ENCODE measurements at regions not wholly inside any gene's neighbourhood (a gene's known extent, or its start where the extent isn't known, plus 50 kb on each side); places are given as distances from the start of the nearest gene placed in this dataset.

DNA sequence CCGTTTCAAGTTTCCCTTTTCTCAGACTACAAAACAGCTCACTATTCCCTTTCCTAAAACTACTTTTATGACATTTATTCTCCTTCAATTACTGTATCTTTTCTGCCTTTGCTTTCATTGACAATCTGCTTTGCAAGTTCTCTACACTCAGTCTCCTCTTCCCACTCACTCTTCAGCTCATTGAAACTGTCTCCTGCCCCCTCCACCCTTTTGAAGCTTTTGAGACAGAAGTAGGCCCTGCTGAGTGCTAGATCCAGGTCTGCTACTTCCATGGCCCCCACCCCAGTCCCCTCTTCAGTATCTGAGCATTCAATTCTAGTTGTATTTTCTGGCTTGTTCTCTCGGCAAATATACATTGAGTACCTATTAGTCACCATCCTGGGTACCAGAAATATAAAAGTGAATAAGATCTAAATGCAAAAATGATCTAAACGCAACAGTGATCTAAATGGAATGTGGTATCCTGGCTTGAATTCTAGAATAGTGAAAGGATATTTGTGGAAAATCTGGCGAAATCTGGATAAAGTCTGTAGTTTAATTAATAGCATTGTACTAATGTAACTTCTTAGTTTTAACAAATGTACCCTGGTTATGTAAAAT, 58.4 kb downstream of the OR2K2 start:
- peak; percentile 54; the same call in 1 of the 2 replicates for ATAC-seq (ENCODE audit: low read depth)
- Histone ChIP-seq H4K91ac (ENCODE audit: insufficient read depth, low read depth, low read length) (no peak overlapping the region), H3K4me2 (ENCODE audit: low read depth, low read length) (no peak overlapping the region), H2BK20ac (ENCODE audit: low read depth, low read length) (0 out of 2 replicates have a peak overlapping the region, but pooled peaks have one; percentile 33), H3K9ac (ENCODE audit: low read depth, low read length) (no peak overlapping the region), H4K20me1 (ENCODE audit: insufficient read depth, low read length) (no peaks in the 10 kb centered on the region), H3K27ac (ENCODE audit: insufficient read depth, low read length) (no peak overlapping the region), H3K79me1 (ENCODE audit: low read depth in 1 of 2, low read length in 2 of 2) (no peaks in the 10 kb centered on the region), H3K4me1 (ENCODE audit: control insufficient read depth, insufficient read depth, low read length) (peaks cover 2% of the 10 kb centered on the region; the same call in 1 of the 2 replicates), H3K56ac (ENCODE audit: extremely low read depth, insufficient read depth, low read length) (no peak overlapping the region), H3K36me3 (ENCODE audit: control insufficient read depth, insufficient read depth, low read length) (no peaks in the 10 kb centered on the region), H4K5ac (ENCODE audit: low read depth, low read length) (no peak overlapping the region), H2AK5ac (ENCODE audit: low read depth, low read length) (no peak overlapping the region), H3K14ac (replicated peaks; ENCODE audit: low read depth, low read length) (peak overlapping the region; percentile 27), H3K4me3 (ENCODE audit: insufficient read depth, low read depth, low read length) (no peak overlapping the region), H3K4ac (ENCODE audit: low read depth, low read length) (0 out of 2 replicates have a peak overlapping the region, but pooled peaks have one; percentile 26), H3K27me3 (ENCODE audit: control insufficient read depth, insufficient read depth, low read length) (no peaks in the 10 kb centered on the region), H3K9me3 (ENCODE audit: control insufficient read depth, insufficient read depth, low read length) (no peaks in the 10 kb centered on the region), H2AK9ac (replicated peaks; ENCODE audit: low read depth, low read length, poor library complexity) (no peak overlapping the region), H2BK15ac (ENCODE audit: low read depth, low read length) (no peak overlapping the region), H3K9me1 (ENCODE audit: insufficient read depth, low read length) (0 out of 2 replicates have a peak, but pooled peaks cover 2% of the 10 kb centered on the region), H4K8ac (ENCODE audit: low read depth in 2 of 2, low read length in 2 of 2) (peak overlapping the region in 1 of 2 experiments; percentile 11; a peak in 1 of 4 replicates), H2AFZ (replicated peaks; ENCODE audit: low read length, poor library complexity) (peak overlapping the region; percentile 83), H3K23ac (ENCODE audit: low read depth, low read length) (no peak overlapping the region), H3K18ac (ENCODE audit: low read depth, low read length) (no peak overlapping the region), H2BK5ac (ENCODE audit: low read depth, low read length, poor library complexity, severe bottlenecking) (no peak overlapping the region), H2BK120ac (ENCODE audit: low read depth, low read length) (no peak overlapping the region; the same call in 1 of the 2 replicates)
- CTCF ChIA-PET: no interaction called here
- in situ Hi-C loops (cut with MboI; ENCODE audit: low sequenced_read_pairs) (no loop called here), intact Hi-C loops (cut with micrococcal nuclease) (no loop called here), dilution Hi-C loops (cut with HindIII; ENCODE audit: low sequenced_read_pairs, unreplicated experiment) (no loop called here)
- DNase-seq: peak; percentile 65
- TF ChIP-seq MAZ (IDR thresholded peaks at IDR 0.05; ENCODE audit: borderline replicate concordance, low read depth, low read length) (no peak), NFE2L2 (IDR thresholded peaks at IDR 0.05; ENCODE audit: low read depth, low read length) (no peak), POLR2A (IDR thresholded peaks at IDR 0.05; ENCODE audit: low read depth, low read length) (no peak), RAD21 (IDR thresholded peaks at IDR 0.05; ENCODE audit: low read length) (no peak), RFX5 (IDR thresholded peaks at IDR 0.05; ENCODE audit: low read depth, low read length) (no peak), MAFK (IDR thresholded peaks at IDR 0.05; ENCODE audit: low read depth, low read length) (no peak), SMC3 (IDR thresholded peaks at IDR 0.05; ENCODE audit: low read depth, low read length) (no peak), RCOR1 (IDR thresholded peaks at IDR 0.05; ENCODE audit: insufficient replicate concordance, low read length) (no peak), FOS (IDR thresholded peaks at IDR 0.05; ENCODE audit: low read depth, low read length) (no peak), MXI1 (IDR thresholded peaks at IDR 0.05; ENCODE audit: borderline replicate concordance, low read depth, low read length) (no peak), CEBPB (IDR thresholded peaks at IDR 0.05; ENCODE audit: low read depth, low read length) (no peak), CTCF (conservative IDR thresholded peaks at IDR 0.05; ENCODE audit: low read depth, low read length) (no peak)
- TF ChIP-seq, protein P1, sequence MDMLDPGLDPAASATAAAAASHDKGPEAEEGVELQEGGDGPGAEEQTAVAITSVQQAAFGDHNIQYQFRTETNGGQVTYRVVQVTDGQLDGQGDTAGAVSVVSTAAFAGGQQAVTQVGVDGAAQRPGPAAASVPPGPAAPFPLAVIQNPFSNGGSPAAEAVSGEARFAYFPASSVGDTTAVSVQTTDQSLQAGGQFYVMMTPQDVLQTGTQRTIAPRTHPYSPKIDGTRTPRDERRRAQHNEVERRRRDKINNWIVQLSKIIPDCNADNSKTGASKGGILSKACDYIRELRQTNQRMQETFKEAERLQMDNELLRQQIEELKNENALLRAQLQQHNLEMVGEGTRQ (IDR thresholded peaks at IDR 0.05; ENCODE audit: low read depth, low read length): no peak
- POLR2A ChIA-PET (ENCODE audit: unreplicated experiment): interaction anchor here (0.5 kb wide), 1 partner anchor 697 kb away, joined by 3 read pairs; no protein-coding TSS in a partner anchor
- BruUV-seq (replicated peaks): no TSS peak
- 57% methylated on average over 1 of the region's 4 CpGs; no CpG with 5 or more reads in 1 of the 2 experiments for WGBS, 2 experiments (ENCODE audit: extremely low coverage in 2 of 2, insufficient read length in 1 of 2)

All from IMR-90 (cell line).